ENCODE measurements at regions not wholly inside any gene's neighbourhood (a gene's known extent, or its start where the extent isn't known, plus 50 kb on each side); places are given as distances from the start of the nearest gene placed in this dataset.

- H3K79me2 ChIP-seq (ENCODE audit: insufficient read depth, low read length) = no peaks in the 10 kb centered on the region
- no peak overlapping the region for H3K4me2 ChIP-seq (ENCODE audit: low read length)
- no peak overlapping the region for H2AFZ ChIP-seq (ENCODE audit: low read length)
- no peak overlapping the region for H3K9ac ChIP-seq (ENCODE audit: low read length)
- TF ChIP-seq EZH2 (IDR thresholded peaks at IDR 0.05; ENCODE audit: borderline replicate concordance, low read length) (no peak), CTCF (IDR thresholded peaks at IDR 0.05; ENCODE audit: low read length) (no peak)
- no peaks in the 10 kb centered on the region for H3F3A ChIP-seq (ENCODE audit: insufficient read depth, low read length)
- H4K20me1 ChIP-seq (ENCODE audit: insufficient read depth, low read length) = no peaks in the 10 kb centered on the region
- H3K27ac ChIP-seq (ENCODE audit: low read depth, low read length, poor library complexity, severe bottlenecking) = no peak overlapping the region
- H3K36me3 ChIP-seq (ENCODE audit: insufficient read depth, low read length) = no peaks in the 10 kb centered on the region
- no peak overlapping the region for H3K4me3 ChIP-seq (ENCODE audit: low read depth, low read length, poor library complexity, severe bottlenecking)
- H3K9me3 ChIP-seq (ENCODE audit: low read length) = no peaks in the 10 kb centered on the region
- no peaks in the 10 kb centered on the region for H3K27me3 ChIP-seq (ENCODE audit: insufficient read depth, low read length)
- no peaks in the 10 kb centered on the region for H3K4me1 ChIP-seq (ENCODE audit: insufficient read depth, low read length, severe bottlenecking)
- no peaks in the 10 kb centered on the region for H3K9me2 ChIP-seq (ENCODE audit: low read depth, low read length)
Measured at GRCh38 chr6:148064406-148065134, 278.1 kb upstream of the SASH1 start.

GRCh38 chr6:148068437-148069061 is 274.1 kb upstream of the SASH1 start:
- Histone ChIP-seq H4K20me1 (ENCODE audit: insufficient read depth, low read length) (no peaks in the 10 kb centered on the region), H3K9ac (ENCODE audit: low read length) (no peak overlapping the region), H3K9me2 (ENCODE audit: low read depth, low read length) (no peaks in the 10 kb centered on the region), H3K4me1 (ENCODE audit: insufficient read depth, low read length, severe bottlenecking) (no peaks in the 10 kb centered on the region), H3K4me3 (ENCODE audit: low read depth, low read length, poor library complexity, severe bottlenecking) (no peak overlapping the region), H3K9me3 (ENCODE audit: low read length) (no peaks in the 10 kb centered on the region), H3K27ac (ENCODE audit: low read depth, low read length, poor library complexity, severe bottlenecking) (no peak overlapping the region), H3F3A (ENCODE audit: insufficient read depth, low read length) (no peaks in the 10 kb centered on the region), H3K79me2 (ENCODE audit: insufficient read depth, low read length) (no peaks in the 10 kb centered on the region), H3K36me3 (ENCODE audit: insufficient read depth, low read length) (no peaks in the 10 kb centered on the region), H2AFZ (ENCODE audit: low read length) (no peak overlapping the region), H3K4me2 (ENCODE audit: low read length) (no peak overlapping the region), H3K27me3 (ENCODE audit: insufficient read depth, low read length) (no peaks in the 10 kb centered on the region)
- no peak for TF ChIP-seq EZH2 (IDR thresholded peaks at IDR 0.05; ENCODE audit: borderline replicate concordance, low read length)

GRCh38 chr6:148069256-148069655 is 273.4 kb upstream of the SASH1 start:
- no peak for TF ChIP-seq EZH2 (IDR thresholded peaks at IDR 0.05; ENCODE audit: borderline replicate concordance, low read length)
- no peak for TF ChIP-seq CTCF (IDR thresholded peaks at IDR 0.05; ENCODE audit: low read length)
- Histone ChIP-seq H3K27me3 (ENCODE audit: insufficient read depth, low read length) (no peaks in the 10 kb centered on the region), H3K4me3 (ENCODE audit: low read depth, low read length, poor library complexity, severe bottlenecking) (no peak overlapping the region), H3K9me2 (ENCODE audit: low read depth, low read length) (no peaks in the 10 kb centered on the region), H3K9ac (ENCODE audit: low read length) (no peak overlapping the region), H4K20me1 (ENCODE audit: insufficient read depth, low read length) (no peaks in the 10 kb centered on the region), H3K4me2 (ENCODE audit: low read length) (no peak overlapping the region), H3K9me3 (ENCODE audit: low read length) (no peaks in the 10 kb centered on the region), H3K36me3 (ENCODE audit: insufficient read depth, low read length) (no peaks in the 10 kb centered on the region), H2AFZ (ENCODE audit: low read length) (no peak overlapping the region), H3K27ac (ENCODE audit: low read depth, low read length, poor library complexity, severe bottlenecking) (no peak overlapping the region), H3K79me2 (ENCODE audit: insufficient read depth, low read length) (no peaks in the 10 kb centered on the region), H3K4me1 (ENCODE audit: insufficient read depth, low read length, severe bottlenecking) (no peaks in the 10 kb centered on the region), H3F3A (ENCODE audit: insufficient read depth, low read length) (no peaks in the 10 kb centered on the region)

Data from OCI-LY1 (cell line).